CD14-positive monocyte (primary cell): ENCODE measurements at regions not wholly inside any gene's neighbourhood (a gene's known extent, or its start where the extent isn't known, plus 50 kb on each side); places are given as distances from the start of the nearest gene placed in this dataset.

Experiments used
- DNase-seq, 3 donors: peaks; one replicate each; pipeline ENCODE4 v3.0.0-alpha.2; 2011 to 2022
- H2AFZ ChIP-seq: 2 replicates; pipeline ENCODE4 v1.6.0; 2012; ENCODE audit warnings: mild to moderate bottlenecking, low read depth, low read length, inconsistent platforms; ENCODE audit not compliant: insufficient read depth, poor library complexity, severe bottlenecking
- H3K27ac ChIP-seq, 2 donors: 1 replicate in 1 of 2; 2 replicates in 1 of 2; pipeline ENCODE4 v1.5.1; 2012 to 2013; ENCODE audit warnings: low read length in 2 of 2, control low read depth in 1 of 2, inconsistent platforms in 1 of 2, low read depth in 1 of 2, mild to moderate bottlenecking in 1 of 2
- H3K27me3 ChIP-seq, 2 donors: one replicate each; pipeline versions ENCODE4 v1.6.0 to v1.6.1; 2011 to 2013; ENCODE audit warnings: low read length in 2 of 2; ENCODE audit not compliant: control insufficient read depth in 2 of 2, insufficient read depth in 2 of 2
- H3K36me3 ChIP-seq, 2 donors: replicated peaks in 1 of 2; 1 replicate in 1 of 2; 2 replicates in 1 of 2; pipeline versions ENCODE4 v1.5.1 to v1.6.1; 2012 to 2013; ENCODE audit warnings: low read length in 2 of 2, control low read depth in 1 of 2, inconsistent platforms in 1 of 2, mild to moderate bottlenecking in 1 of 2; ENCODE audit not compliant: insufficient read depth in 2 of 2, control insufficient read depth in 1 of 2
- H3K4me1 ChIP-seq, 2 donors: 1 replicate in 1 of 2; 2 replicates in 1 of 2; pipeline versions ENCODE4 v1.5.1 to v1.6.1; 2012 to 2013; ENCODE audit warnings: low read length in 2 of 2, control low read depth in 1 of 2, inconsistent platforms in 1 of 2, mild to moderate bottlenecking in 1 of 2, moderate library complexity in 1 of 2; ENCODE audit not compliant: insufficient read depth in 2 of 2, control insufficient read depth in 1 of 2
- H3K4me2 ChIP-seq: replicated peaks from 2 replicates; pipeline ENCODE3; 2012; ENCODE audit warnings: low read length, moderate library complexity, mild to moderate bottlenecking; ENCODE audit not compliant: poor library complexity, severe bottlenecking; ENCODE audit errors: extremely low read depth
- H3K4me3 ChIP-seq, 3 experiments: fragments of 200-600 bp in 1 of 3; sonication (generic) in 1 of 3; replicated peaks in 1 of 3; 1 replicate in 2 of 3; 2 replicates in 1 of 3; pipeline ENCODE4 v1.5.1; 2011 to 2013; ENCODE audit warnings: low read length in 3 of 3, mild to moderate bottlenecking in 3 of 3, control low read depth in 2 of 3, low read depth in 2 of 3, inconsistent platforms in 1 of 3, moderate library complexity in 1 of 3
- H3K79me2 ChIP-seq: 2 replicates; pipeline ENCODE4 v1.6.0; 2012; ENCODE audit warnings: mild to moderate bottlenecking, control low read depth, inconsistent platforms, low read length, moderate library complexity; ENCODE audit not compliant: insufficient read depth
- H3K9ac ChIP-seq: 2 replicates; pipeline ENCODE4 v1.6.0; 2017; ENCODE audit warnings: low read length, mild to moderate bottlenecking; ENCODE audit not compliant: insufficient read depth, poor library complexity, severe bottlenecking
- H3K9me3 ChIP-seq, 2 donors: replicated peaks in 1 of 2; 1 replicate in 1 of 2; 2 replicates in 1 of 2; pipeline versions ENCODE4 v1.5.1 to v1.6.1; 2012 to 2013; ENCODE audit warnings: low read length in 2 of 2, control low read depth in 1 of 2; ENCODE audit not compliant: control insufficient read depth in 1 of 2, insufficient read depth in 1 of 2
- H4K20me1 ChIP-seq: 2 replicates; pipeline ENCODE4 v1.6.0; 2012; ENCODE audit warnings: mild to moderate bottlenecking, low read length, control low read depth, moderate library complexity; ENCODE audit not compliant: insufficient read depth
- H3K27ac Mint-ChIP-seq, 7 donors: one replicate each; pipeline ENCODE4 v1.8.0; 2020; ENCODE audit warnings: mild to moderate bottlenecking in 7 of 7, mixed read lengths in 7 of 7, moderate library complexity in 6 of 7, inconsistent platforms in 2 of 7
- H3K27me3 Mint-ChIP-seq, 3 donors: one replicate each; pipeline ENCODE4 v1.8.0; 2021 to 2022; ENCODE audit warnings: low read depth in 3 of 3, mild to moderate bottlenecking in 3 of 3, mixed read lengths in 3 of 3, moderate library complexity in 3 of 3, inconsistent platforms in 1 of 3
- H3K36me3 Mint-ChIP-seq, 2 donors: one replicate each; pipeline ENCODE4 v1.8.0; 2020; ENCODE audit warnings: mixed read lengths in 2 of 2, inconsistent platforms in 1 of 2, mild to moderate bottlenecking in 1 of 2
- H3K4me1 Mint-ChIP-seq: one replicate; pipeline ENCODE4 v1.8.0; 2020; ENCODE audit warnings: mild to moderate bottlenecking, mixed read lengths
- H3K4me3 Mint-ChIP-seq, 2 donors: one replicate each; pipeline ENCODE4 v1.8.0; 2020; ENCODE audit warnings: mild to moderate bottlenecking in 2 of 2, mixed read lengths in 2 of 2, moderate library complexity in 1 of 2
- H3K9me3 Mint-ChIP-seq, 7 donors: one replicate each; pipeline ENCODE4 v1.8.0; 2020 to 2022; ENCODE audit warnings: mixed read lengths in 7 of 7, mild to moderate bottlenecking in 6 of 7, moderate library complexity in 6 of 7, inconsistent platforms in 2 of 7
- WGBS: methylation state at CpG from one replicate; pipeline ENCODE4 v1.1.5; 2013; ENCODE audit warnings: missing lambda C conversion rate; ENCODE audit not compliant: insufficient coverage; 5-methylcytosine and 5-hydroxymethylcytosine counted together
- intact Hi-C, 2 donors: fragments of 100-400 bp; cut with micrococcal nuclease; formaldehyde crosslinking; loops; one replicate each; pipeline versions ENCODE4 v1.15.0 to v1.15.1; 2023
- TF ChIP-seq, protein P1 (sequence below): fragments of 200-600 bp; IDR thresholded peaks from one replicate; pipeline ENCODE4 v1.8.0; 2022; ENCODE audit warnings: antibody characterized with exemption, mild to moderate bottlenecking

DNA sequence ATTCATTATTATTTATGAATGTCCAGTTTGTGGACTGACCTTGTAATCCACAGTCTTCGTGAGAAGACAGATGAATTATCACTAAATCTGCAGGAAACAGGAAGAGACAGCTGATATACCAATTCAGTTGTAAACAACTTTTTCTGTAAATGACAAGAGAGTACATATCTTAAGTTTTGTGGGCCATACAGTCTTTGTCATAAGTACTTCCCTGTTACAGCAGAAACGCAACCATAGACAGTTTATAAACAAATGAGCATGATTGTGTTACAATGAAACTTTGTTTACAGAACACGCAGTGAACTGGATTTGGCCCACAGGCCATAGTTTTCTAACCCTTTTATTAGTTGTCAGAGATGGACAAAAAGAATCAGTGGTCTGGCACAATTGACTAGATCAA, 443.4 kb downstream of the PDGFC start:
- Histone ChIP-seq H3K79me2 (no peaks in the 10 kb centered on the region), H3K9me3 (no peaks in the 10 kb centered on the region), H4K20me1 (no peaks in the 10 kb centered on the region), H3K36me3 (no peaks in the 10 kb centered on the region), H3K9ac (no peak overlapping the region), H3K4me3 (no peak overlapping the region), H3K27me3 (no peaks in the 10 kb centered on the region), H2AFZ (no peak overlapping the region), H3K27ac (no peak overlapping the region), H3K4me2 (no peak overlapping the region), H3K4me1 (no peaks in the 10 kb centered on the region)
- Mint-ChIP-seq H3K4me3 (no peak overlapping the region), H3K27me3 (no peaks in the 10 kb centered on the region), H3K27ac (no peak overlapping the region), H3K4me1 (no peaks in the 10 kb centered on the region), H3K9me3 (peaks cover 0 to 2% (median 0%) of the 10 kb centered on the region in 7 donors), H3K36me3 (no peaks in the 10 kb centered on the region)
- intact Hi-C loops = no loop called here
- TF ChIP-seq, protein P1, sequence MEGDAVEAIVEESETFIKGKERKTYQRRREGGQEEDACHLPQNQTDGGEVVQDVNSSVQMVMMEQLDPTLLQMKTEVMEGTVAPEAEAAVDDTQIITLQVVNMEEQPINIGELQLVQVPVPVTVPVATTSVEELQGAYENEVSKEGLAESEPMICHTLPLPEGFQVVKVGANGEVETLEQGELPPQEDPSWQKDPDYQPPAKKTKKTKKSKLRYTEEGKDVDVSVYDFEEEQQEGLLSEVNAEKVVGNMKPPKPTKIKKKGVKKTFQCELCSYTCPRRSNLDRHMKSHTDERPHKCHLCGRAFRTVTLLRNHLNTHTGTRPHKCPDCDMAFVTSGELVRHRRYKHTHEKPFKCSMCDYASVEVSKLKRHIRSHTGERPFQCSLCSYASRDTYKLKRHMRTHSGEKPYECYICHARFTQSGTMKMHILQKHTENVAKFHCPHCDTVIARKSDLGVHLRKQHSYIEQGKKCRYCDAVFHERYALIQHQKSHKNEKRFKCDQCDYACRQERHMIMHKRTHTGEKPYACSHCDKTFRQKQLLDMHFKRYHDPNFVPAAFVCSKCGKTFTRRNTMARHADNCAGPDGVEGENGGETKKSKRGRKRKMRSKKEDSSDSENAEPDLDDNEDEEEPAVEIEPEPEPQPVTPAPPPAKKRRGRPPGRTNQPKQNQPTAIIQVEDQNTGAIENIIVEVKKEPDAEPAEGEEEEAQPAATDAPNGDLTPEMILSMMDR = no peak
- no CpG with 5 or more reads among the region's 3 CpGs for WGBS
- no peak for DNase-seq

DNA sequence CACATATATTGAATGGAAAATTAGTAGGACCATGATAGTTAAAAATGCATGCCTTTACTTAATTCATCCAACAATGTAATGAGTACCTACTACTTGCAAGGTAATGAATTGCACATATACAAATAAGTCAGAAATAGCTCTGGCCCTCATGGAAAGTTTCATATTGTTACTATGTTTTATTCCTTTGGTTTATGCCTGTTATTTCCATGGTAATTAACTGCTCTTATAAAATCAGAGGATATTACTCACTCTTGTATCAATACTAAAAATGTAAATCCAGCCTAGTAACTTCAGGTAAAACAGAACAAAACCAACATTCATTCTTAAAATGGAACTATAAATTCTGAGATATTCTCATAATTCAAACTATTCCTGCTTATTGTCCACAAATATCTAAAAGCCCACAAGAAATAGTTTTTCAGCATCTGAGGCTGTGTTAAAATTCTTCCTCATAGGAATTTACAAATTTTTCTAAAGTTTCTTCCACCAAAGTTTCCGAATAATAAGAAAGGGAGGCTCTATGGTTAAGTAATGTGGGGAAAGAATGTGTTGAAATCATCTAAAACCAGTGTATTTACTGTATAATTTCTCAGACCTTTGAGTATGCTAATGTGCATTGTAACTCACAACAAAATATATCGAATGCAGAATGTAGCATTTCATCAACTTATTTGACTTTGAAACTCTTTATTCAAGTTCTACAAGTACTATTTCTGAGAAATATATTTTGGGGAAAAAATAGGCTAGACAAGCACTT, 444.2 kb downstream of the PDGFC start:
- Histone ChIP-seq H3K79me2 (no peaks in the 10 kb centered on the region), H3K9ac (no peak overlapping the region), H3K4me1 (no peaks in the 10 kb centered on the region), H3K27me3 (no peaks in the 10 kb centered on the region), H3K4me2 (no peak overlapping the region), H4K20me1 (no peaks in the 10 kb centered on the region), H3K27ac (no peak overlapping the region), H3K36me3 (no peaks in the 10 kb centered on the region), H3K9me3 (no peaks in the 10 kb centered on the region), H3K4me3 (no peak overlapping the region), H2AFZ (no peak overlapping the region)
- Mint-ChIP-seq H3K9me3 (peaks cover 0 to 2% (median 0%) of the 10 kb centered on the region in 7 donors), H3K27me3 (no peaks in the 10 kb centered on the region), H3K4me1 (no peaks in the 10 kb centered on the region), H3K27ac (no peak overlapping the region), H3K4me3 (no peak overlapping the region), H3K36me3 (no peaks in the 10 kb centered on the region)
- DNase-seq = no peak
- intact Hi-C loops = no loop called here
- TF ChIP-seq, protein P1 = no peak
- WGBS = no CpG with 5 or more reads among the region's 2 CpGs
